IPS-20b (cell line): ENCODE measurements at regions not wholly inside any gene's neighbourhood (a gene's known extent, or its start where the extent isn't known, plus 50 kb on each side); places are given as distances from the start of the nearest gene placed in this dataset.

Source experiments
- H3K27ac ChIP-seq: one replicate; pipeline ENCODE4 v1.5.1; 2013; ENCODE audit warnings: low read length
- H3K27me3 ChIP-seq: 2 replicates; pipeline ENCODE4 v1.6.1; 2013; ENCODE audit warnings: mild to moderate bottlenecking, low read length, inconsistent platforms; ENCODE audit not compliant: insufficient read depth
- H3K36me3 ChIP-seq: 2 replicates; pipeline ENCODE4 v1.6.1; 2013; ENCODE audit warnings: low read depth, mild to moderate bottlenecking, inconsistent platforms, low read length, moderate library complexity; ENCODE audit not compliant: insufficient read depth
- H3K4me1 ChIP-seq: 2 replicates; pipeline ENCODE4 v1.6.1; 2013; ENCODE audit warnings: mild to moderate bottlenecking, control low read depth, inconsistent platforms, low read length, moderate library complexity; ENCODE audit not compliant: insufficient read depth
- H3K4me3 ChIP-seq: 2 replicates; pipeline ENCODE4 v1.5.1; 2013; ENCODE audit warnings: mild to moderate bottlenecking, low read length, inconsistent platforms
- H3K9ac ChIP-seq: 2 replicates; pipeline ENCODE4 v1.6.1; 2013; ENCODE audit warnings: low read depth, mild to moderate bottlenecking, inconsistent platforms, low read length, moderate library complexity
- H3K9me3 ChIP-seq: 2 replicates; pipeline ENCODE4 v1.6.1; 2013; ENCODE audit warnings: mild to moderate bottlenecking, low read depth, low read length, inconsistent platforms; ENCODE audit not compliant: insufficient read depth

DNA sequence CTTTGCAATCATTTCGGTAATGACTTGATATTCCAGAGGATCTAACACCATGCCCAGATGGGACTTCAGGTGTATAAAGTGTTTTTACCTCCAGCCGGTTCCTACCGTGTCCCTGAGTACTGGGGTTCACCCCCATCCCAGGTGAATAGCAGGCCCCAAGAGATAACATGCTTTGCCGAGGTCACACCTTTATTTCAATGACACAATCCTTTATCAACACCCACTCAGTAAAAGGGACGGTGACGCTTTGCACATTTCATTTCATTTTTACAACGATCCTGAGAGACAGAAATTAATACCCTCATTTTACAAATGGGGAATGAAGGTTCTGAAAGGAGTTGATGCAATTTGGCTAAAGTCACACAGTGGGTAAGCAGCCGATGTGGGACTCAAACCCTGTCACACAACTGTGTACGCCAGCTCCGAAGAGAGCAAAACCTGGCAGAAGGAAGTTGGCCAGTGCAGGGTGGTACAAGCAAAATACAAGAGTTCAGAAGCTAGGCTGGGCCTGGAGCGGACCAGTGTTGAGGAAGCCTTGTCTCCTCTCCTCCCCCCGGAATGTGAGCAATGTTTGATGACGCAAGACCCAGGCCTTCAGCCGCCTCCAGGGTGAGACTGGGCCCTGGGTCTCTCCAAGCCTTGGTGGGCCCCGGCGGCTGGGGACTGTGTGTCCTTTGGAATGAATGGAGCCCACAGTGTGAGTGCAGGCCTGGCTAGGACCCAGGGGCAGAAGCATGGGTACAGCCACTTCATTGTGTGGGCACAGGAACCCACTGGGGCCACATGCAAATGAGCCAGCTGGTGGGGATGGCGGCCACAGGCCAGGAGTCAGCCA lies 139.6 kb upstream of the MYCN start:
- Histone ChIP-seq H3K9me3 (no peaks in the 10 kb centered on the region), H3K4me1 (no peaks in the 10 kb centered on the region), H3K4me3 (no peak overlapping the region), H3K27ac (no peak overlapping the region), H3K36me3 (no peaks in the 10 kb centered on the region), H3K9ac (no peak overlapping the region), H3K27me3 (no peaks in the 10 kb centered on the region)

DNA sequence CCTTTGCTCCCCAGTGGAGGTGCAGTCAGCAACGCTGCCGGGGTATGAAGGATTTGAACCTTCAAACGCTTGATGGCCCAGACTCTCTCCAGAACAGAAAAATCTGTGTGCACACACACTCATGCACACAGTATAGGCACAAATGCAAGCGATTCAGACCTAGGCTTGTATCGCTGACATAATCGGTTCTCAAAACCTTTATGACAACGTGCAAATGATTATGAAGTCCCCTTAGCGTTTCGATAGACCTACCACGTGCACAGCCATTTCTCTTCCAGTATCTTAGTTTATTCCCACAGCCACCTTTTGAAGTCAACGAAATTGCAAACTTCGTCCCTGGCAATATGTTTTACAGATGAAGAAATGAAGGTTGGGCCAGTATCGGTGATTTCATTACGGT lies 138.9 kb upstream of the MYCN start:
- Histone ChIP-seq H3K4me3 (no peak overlapping the region), H3K27ac (no peak overlapping the region), H3K9me3 (no peaks in the 10 kb centered on the region), H3K9ac (no peak overlapping the region), H3K4me1 (no peaks in the 10 kb centered on the region), H3K27me3 (no peaks in the 10 kb centered on the region), H3K36me3 (no peaks in the 10 kb centered on the region)

DNA sequence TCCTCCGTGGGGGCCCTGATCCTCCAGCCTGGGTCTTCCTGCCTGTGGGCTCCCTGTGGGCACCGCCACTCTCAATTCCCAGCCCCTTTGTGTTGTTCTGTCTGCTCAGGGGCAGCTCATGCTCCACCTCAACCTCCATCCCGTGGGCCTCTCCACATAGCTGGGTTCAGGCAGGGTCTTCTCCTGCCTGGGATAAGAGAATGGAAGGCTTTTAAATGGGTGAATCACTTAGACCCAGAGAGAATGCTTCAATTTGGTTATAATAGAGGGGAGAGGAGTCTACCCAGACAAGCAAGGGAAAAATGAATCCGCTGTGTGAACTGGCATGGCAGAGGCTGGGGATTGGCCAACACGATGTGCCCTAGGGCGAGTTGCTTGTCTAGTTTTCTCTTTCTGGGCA lies 138.4 kb upstream of the MYCN start:
- no peaks in the 10 kb centered on the region for H3K4me1 ChIP-seq
- no peak overlapping the region for H3K27ac ChIP-seq
- no peak overlapping the region for H3K9ac ChIP-seq
- H3K4me3 ChIP-seq, result no peak overlapping the region
- H3K36me3 ChIP-seq, result no peaks in the 10 kb centered on the region
- H3K27me3 ChIP-seq, result no peaks in the 10 kb centered on the region
- H3K9me3 ChIP-seq, result no peaks in the 10 kb centered on the region

DNA sequence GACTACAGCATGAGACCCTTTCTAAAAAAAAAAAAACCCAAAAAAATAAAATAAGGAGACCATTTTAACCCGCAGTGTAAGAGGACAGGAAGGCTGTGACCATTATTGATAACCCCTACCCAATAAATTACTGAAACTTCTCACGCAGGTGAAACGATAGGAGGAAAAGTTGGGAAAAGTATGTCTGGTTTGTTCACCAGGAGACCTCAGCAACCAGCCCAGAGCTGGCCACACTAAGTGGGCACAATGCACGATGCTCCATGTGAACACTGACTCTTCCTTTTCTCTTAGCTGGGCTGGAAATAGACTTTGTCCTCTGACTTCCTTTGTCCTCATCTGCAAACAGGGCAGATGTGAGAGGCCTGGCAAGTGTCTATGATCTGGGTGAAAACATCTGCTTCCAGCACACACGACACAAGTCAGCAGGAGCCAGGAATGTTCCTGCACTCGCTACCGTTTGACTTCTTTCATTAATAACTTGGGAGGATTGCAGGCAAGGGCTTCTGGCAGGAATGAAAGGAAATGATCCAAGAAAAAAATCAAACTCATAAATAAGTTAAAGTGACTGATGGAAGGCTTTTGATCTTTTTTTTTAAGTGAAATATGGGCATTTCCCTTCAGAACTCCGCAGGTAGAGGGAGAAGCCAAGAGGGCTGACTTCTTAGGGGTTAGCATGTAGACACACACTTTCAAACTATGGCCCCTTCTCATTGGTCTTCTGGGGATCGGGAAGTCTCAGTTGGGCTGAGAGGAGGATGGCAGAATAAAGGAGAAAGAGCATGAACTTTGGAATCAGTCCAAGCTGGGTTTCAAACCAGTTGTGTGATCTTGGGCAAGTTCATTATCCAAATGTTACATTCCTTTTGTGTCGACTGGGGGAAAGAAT lies 137.4 kb upstream of the MYCN start:
- H3K27ac ChIP-seq, result no peak overlapping the region
- H3K36me3 ChIP-seq, result no peaks in the 10 kb centered on the region
- H3K4me1 ChIP-seq, result no peaks in the 10 kb centered on the region
- no peaks in the 10 kb centered on the region for H3K27me3 ChIP-seq
- no peaks in the 10 kb centered on the region for H3K9me3 ChIP-seq
- H3K4me3 ChIP-seq, result no peak overlapping the region
- no peak overlapping the region for H3K9ac ChIP-seq

DNA sequence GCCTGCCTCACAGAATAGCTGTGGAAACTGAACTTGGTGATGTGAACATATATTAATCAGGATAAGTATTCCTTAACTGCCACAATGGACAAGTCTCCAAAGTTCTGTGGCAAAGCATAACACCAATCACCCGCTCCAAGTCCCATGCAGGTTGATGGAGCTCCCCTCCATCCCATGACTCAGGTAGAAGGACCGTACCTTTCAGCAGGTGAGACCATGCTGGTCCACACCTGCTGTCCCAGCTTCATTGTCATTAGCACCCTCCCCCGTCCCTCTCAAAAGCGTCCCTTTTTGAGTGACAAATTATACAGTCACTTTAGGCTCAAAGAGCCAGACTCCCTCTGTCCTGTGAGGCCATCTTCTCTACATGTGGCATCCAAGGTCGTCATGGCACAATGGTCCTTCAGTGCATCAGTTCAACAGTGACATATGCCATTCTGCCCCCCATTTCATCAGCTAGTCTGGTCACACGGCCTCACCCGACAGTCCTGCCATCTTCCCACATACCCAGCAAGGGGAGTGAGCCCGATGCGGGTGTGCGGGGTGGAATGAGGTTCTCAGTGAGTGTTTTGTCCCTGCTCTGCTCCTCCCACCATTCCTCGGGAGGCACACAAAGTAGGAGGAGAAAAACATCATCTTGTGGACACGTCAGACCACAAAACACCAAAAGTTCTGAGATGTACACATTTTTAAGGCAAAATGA lies 136.7 kb upstream of the MYCN start:
- Histone ChIP-seq H3K9me3 (no peaks in the 10 kb centered on the region), H3K36me3 (no peaks in the 10 kb centered on the region), H3K4me1 (no peaks in the 10 kb centered on the region), H3K9ac (no peak overlapping the region), H3K4me3 (no peak overlapping the region), H3K27me3 (no peaks in the 10 kb centered on the region), H3K27ac (no peak overlapping the region)

DNA sequence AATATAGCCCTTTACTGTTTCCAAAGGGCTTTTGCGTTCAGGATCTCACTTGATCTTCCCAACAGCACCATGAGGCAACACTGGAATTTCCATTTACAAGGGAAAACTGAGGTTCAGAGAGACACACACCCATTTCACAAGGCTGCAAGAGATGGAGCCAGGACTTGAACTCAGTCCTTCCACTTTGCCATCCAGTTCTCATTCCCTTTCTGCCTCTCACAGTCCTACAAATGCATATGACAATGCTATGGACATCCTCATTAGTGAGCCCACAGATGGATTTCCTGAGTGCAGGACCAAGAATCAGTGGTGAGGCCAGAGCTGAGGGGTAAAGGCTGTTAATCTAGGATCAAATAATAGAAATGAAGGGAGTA lies 136.1 kb upstream of the MYCN start:
- Histone ChIP-seq H3K4me3 (no peak overlapping the region), H3K4me1 (no peaks in the 10 kb centered on the region; the same call in 1 of the 2 replicates), H3K27ac (no peak overlapping the region), H3K9ac (no peak overlapping the region), H3K9me3 (no peaks in the 10 kb centered on the region), H3K36me3 (no peaks in the 10 kb centered on the region), H3K27me3 (no peaks in the 10 kb centered on the region)

DNA sequence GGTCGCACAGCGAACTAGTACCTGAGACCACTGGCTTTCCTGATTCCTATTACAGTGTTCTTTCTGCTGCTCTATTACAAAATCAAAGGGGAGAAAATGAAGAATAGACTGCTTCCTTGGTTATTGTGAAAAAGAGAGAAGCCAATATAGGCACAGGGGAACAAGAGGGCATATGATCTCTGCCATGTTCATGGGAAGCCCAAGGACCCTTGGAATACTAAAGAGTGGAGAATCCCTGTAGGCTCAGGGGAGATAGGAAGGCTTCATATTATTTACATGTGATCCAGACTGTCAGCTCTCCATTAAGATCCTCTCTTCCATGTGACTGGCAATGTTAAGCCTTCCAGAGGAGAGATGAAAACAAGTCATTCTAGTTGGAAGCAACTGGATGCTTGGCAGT lies 135.7 kb upstream of the MYCN start:
- Histone ChIP-seq H3K4me3 (no peak overlapping the region), H3K27ac (no peak overlapping the region), H3K9ac (no peak overlapping the region), H3K27me3 (no peaks in the 10 kb centered on the region), H3K9me3 (no peaks in the 10 kb centered on the region), H3K4me1 (peaks cover 4% of the 10 kb centered on the region; the same call in 1 of the 2 replicates), H3K36me3 (no peaks in the 10 kb centered on the region)

GRCh38 chr2:15805206-15805605 lies 135.1 kb upstream of the MYCN start:
- Histone ChIP-seq H3K9ac (no peak overlapping the region), H3K9me3 (no peaks in the 10 kb centered on the region), H3K27me3 (no peaks in the 10 kb centered on the region), H3K4me1 (peaks cover 6% of the 10 kb centered on the region; the same call in 1 of the 2 replicates), H3K4me3 (no peak overlapping the region), H3K27ac (no peak overlapping the region), H3K36me3 (no peaks in the 10 kb centered on the region)

DNA sequence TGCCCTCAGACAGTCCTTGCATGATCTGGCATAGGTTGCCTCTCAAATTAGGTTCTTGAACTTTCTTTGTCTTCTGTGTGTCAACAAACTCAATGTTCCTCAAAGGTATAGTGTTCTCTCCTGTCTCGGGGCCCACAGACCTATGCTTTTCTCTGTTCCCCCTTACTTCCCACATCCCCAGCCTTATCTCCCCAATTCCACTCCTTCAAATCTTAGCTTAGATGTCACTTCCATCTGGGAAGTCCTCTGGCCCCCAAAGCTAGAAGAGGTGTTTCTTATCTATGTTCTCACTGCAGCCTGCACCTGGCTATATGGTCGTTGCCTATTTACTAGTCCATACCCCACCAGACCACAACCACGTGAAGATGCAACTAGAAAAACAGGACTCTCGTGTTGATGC lies 134.6 kb upstream of the MYCN start:
- Histone ChIP-seq H3K4me3 (no peak overlapping the region), H3K9me3 (no peaks in the 10 kb centered on the region), H3K36me3 (no peaks in the 10 kb centered on the region), H3K27me3 (no peaks in the 10 kb centered on the region), H3K4me1 (peaks cover 6% of the 10 kb centered on the region; the same call in 1 of the 2 replicates), H3K9ac (no peak overlapping the region), H3K27ac (no peak overlapping the region)

- H3K36me3 ChIP-seq, result no peaks in the 10 kb centered on the region
- no peaks in the 10 kb centered on the region for H3K9me3 ChIP-seq
- no peak overlapping the region for H3K27ac ChIP-seq
- no peak overlapping the region for H3K4me3 ChIP-seq
- no peak overlapping the region for H3K9ac ChIP-seq
- H3K4me1 ChIP-seq, result peaks cover 6% of the 10 kb centered on the region; the same call in 1 of the 2 replicates
- no peaks in the 10 kb centered on the region for H3K27me3 ChIP-seq
Observed at GRCh38 chr2:15806801-15807417, 133.4 kb upstream of the MYCN start.

- H3K36me3 ChIP-seq, result no peaks in the 10 kb centered on the region
- no peaks in the 10 kb centered on the region for H3K9me3 ChIP-seq
- no peak overlapping the region for H3K27ac ChIP-seq
- no peaks in the 10 kb centered on the region for H3K27me3 ChIP-seq
- no peak overlapping the region for H3K9ac ChIP-seq
- H3K4me3 ChIP-seq, result no peak overlapping the region
- peaks cover 6% of the 10 kb centered on the region; the same call in 1 of the 2 replicates for H3K4me1 ChIP-seq
Observed at GRCh38 chr2:15807418-15808203, 132.7 kb upstream of the MYCN start.
